ENCODE measurements at regions not wholly inside any gene's neighbourhood (a gene's known extent, or its start where the extent isn't known, plus 50 kb on each side); places are given as distances from the start of the nearest gene placed in this dataset.

- no peak for TF ChIP-seq POLR2AphosphoS5 (IDR thresholded peaks at IDR 0.05)
- no peak for TF ChIP-seq CTCF (IDR thresholded peaks at IDR 0.05)
- TF ChIP-seq POLR2A (IDR thresholded peaks at IDR 0.05), result no peak
Observed at GRCh38 chr19:28933039-28933438, 279.9 kb downstream of the UQCRFS1 start.
